NT2/D1 (cell line): ENCODE measurements at regions not wholly inside any gene's neighbourhood (a gene's known extent, or its start where the extent isn't known, plus 50 kb on each side); places are given as distances from the start of the nearest gene placed in this dataset.
"Not testable (repeated sequence)": the region's sequence is repeated elsewhere in the genome, so short reads cannot be mapped to it uniquely, and the experiment has no call there.

Experiments
- SUZ12 ChIP-seq: IDR thresholded peaks from 2 replicates; pipeline ENCODE4 v1.6.1; 2011; ENCODE audit not compliant: insufficient read length, insufficient read depth; ENCODE audit errors: extremely low read depth
- YY1 ChIP-seq: IDR thresholded peaks from 2 replicates; pipeline ENCODE4 v1.6.1; 2011; ENCODE audit not compliant: insufficient read length, insufficient read depth
- ZNF274 ChIP-seq: IDR thresholded peaks from 2 replicates; pipeline ENCODE4 v1.6.1; 2011; ENCODE audit warnings: mild to moderate bottlenecking, low read depth, low read length

- TF ChIP-seq ZNF274, YY1, SUZ12: not testable (repeated sequence)
Measured at GRCh38 chr15:22569486-22569885, 110.8 kb downstream of the GOLGA6L22 start.
